HG03558 (cell line): ENCODE measurements at regions not wholly inside any gene's neighbourhood (a gene's known extent, or its start where the extent isn't known, plus 50 kb on each side); places are given as distances from the start of the nearest gene placed in this dataset.
"Not testable (repeated sequence)": the region's sequence is repeated elsewhere in the genome, so short reads cannot be mapped to it uniquely, and the experiment has no call there.

Experiments
- ATAC-seq: cut with Tn5 transposase; IDR thresholded peaks from one replicate; pipeline ENCODE4 v1.9.1; 2021; ENCODE audit warnings: moderate number of reproducible peaks; ENCODE audit not compliant: unreplicated experiment; ENCODE audit errors: extremely low read depth

- no peak for ATAC-seq
Observed at GRCh38 chr11:45414088-45414487, 127.9 kb upstream of the SYT13 start.

- ATAC-seq: no peak
Observed at GRCh38 chr11:45413156-45413858, 127.2 kb upstream of the SYT13 start.

- no peak for ATAC-seq
Observed at GRCh38 chr11:45412521-45412920, 126.4 kb upstream of the SYT13 start.

GRCh38 chr11:45412051-45412471, 125.9 kb upstream of the SYT13 start:
- ATAC-seq: no peak

GRCh38 chr11:45411228-45411946, 125.2 kb upstream of the SYT13 start:
- no peak for ATAC-seq

- ATAC-seq: no peak
Observed at GRCh38 chr11:45410391-45411227, 124.5 kb upstream of the SYT13 start.

GRCh38 chr11:45409587-45409986, 123.4 kb upstream of the SYT13 start:
- no peak for ATAC-seq

GRCh38 chr11:45407226-45407625, 121.1 kb upstream of the SYT13 start:
- no peak for ATAC-seq

GRCh38 chr11:45405916-45406670, 120.0 kb upstream of the SYT13 start:
- no peak for ATAC-seq

- ATAC-seq: not testable (repeated sequence)
Observed at GRCh38 chr11:45403521-45403920, 117.4 kb upstream of the SYT13 start.

GRCh38 chr11:45402049-45402630, 116.0 kb upstream of the SYT13 start:
- no peak for ATAC-seq

GRCh38 chr11:45400591-45400990, 114.5 kb upstream of the SYT13 start:
- no peak for ATAC-seq

- ATAC-seq: no peak
Observed at GRCh38 chr11:45399166-45399565, 113.0 kb upstream of the SYT13 start.

- ATAC-seq: no peak
Observed at GRCh38 chr11:45398325-45398724, 112.2 kb upstream of the SYT13 start.

- ATAC-seq: no peak
Observed at GRCh38 chr11:45396394-45396793, 110.3 kb upstream of the SYT13 start.

GRCh38 chr11:45395947-45396346, 109.8 kb upstream of the SYT13 start:
- no peak for ATAC-seq

GRCh38 chr11:45395421-45395820, 109.3 kb upstream of the SYT13 start:
- no peak for ATAC-seq

GRCh38 chr11:45394294-45395085, 108.3 kb upstream of the SYT13 start:
- no peak for ATAC-seq

GRCh38 chr11:45393826-45394225, 107.7 kb upstream of the SYT13 start:
- no peak for ATAC-seq
